ENCODE measurements at regions not wholly inside any gene's neighbourhood (a gene's known extent, or its start where the extent isn't known, plus 50 kb on each side); places are given as distances from the start of the nearest gene placed in this dataset.

- Mint-ChIP-seq H3K27me3 (ENCODE audit: unreplicated experiment) (no peaks in the 10 kb centered on the region), H3K4me1 (ENCODE audit: low read depth, unreplicated experiment) (peaks cover 1% of the 10 kb centered on the region), H3K36me3 (ENCODE audit: unreplicated experiment) (no peaks in the 10 kb centered on the region), H3K27ac (ENCODE audit: unreplicated experiment) (no peak overlapping the region), H3K9me3 (ENCODE audit: unreplicated experiment) (peaks cover 8% of the 10 kb centered on the region), H3K4me3 (ENCODE audit: unreplicated experiment) (no peak overlapping the region)
- TF ChIP-seq CTCF (IDR thresholded peaks at IDR 0.05; ENCODE audit: partially characterized antibody, unreplicated experiment): no peak
- DNase-seq: no peak
Observed at GRCh38 chr4:54548831-54549460, 108.8 kb upstream of the KIT start.

- no peak overlapping the region for H3K27ac Mint-ChIP-seq (ENCODE audit: unreplicated experiment)
- no peaks in the 10 kb centered on the region for H3K4me1 Mint-ChIP-seq (ENCODE audit: low read depth, unreplicated experiment)
- H3K4me3 Mint-ChIP-seq (ENCODE audit: unreplicated experiment): no peak overlapping the region
- H3K36me3 Mint-ChIP-seq (ENCODE audit: unreplicated experiment): no peaks in the 10 kb centered on the region
- DNase-seq: no peak
- no peaks in the 10 kb centered on the region for H3K27me3 Mint-ChIP-seq (ENCODE audit: unreplicated experiment)
- TF ChIP-seq CTCF (IDR thresholded peaks at IDR 0.05; ENCODE audit: partially characterized antibody, unreplicated experiment): no peak
- peaks cover 5% of the 10 kb centered on the region for H3K9me3 Mint-ChIP-seq (ENCODE audit: unreplicated experiment)
Observed at GRCh38 chr4:54550395-54551171, 107.2 kb upstream of the KIT start.

- TF ChIP-seq CTCF (IDR thresholded peaks at IDR 0.05; ENCODE audit: partially characterized antibody, unreplicated experiment): no peak
- no peaks in the 10 kb centered on the region for H3K36me3 Mint-ChIP-seq (ENCODE audit: unreplicated experiment)
- H3K9me3 Mint-ChIP-seq (ENCODE audit: unreplicated experiment): peaks cover 3% of the 10 kb centered on the region
- no peak overlapping the region for H3K4me3 Mint-ChIP-seq (ENCODE audit: unreplicated experiment)
- no peak overlapping the region for H3K27ac Mint-ChIP-seq (ENCODE audit: unreplicated experiment)
- DNase-seq: no peak
- H3K27me3 Mint-ChIP-seq (ENCODE audit: unreplicated experiment): no peaks in the 10 kb centered on the region
- H3K4me1 Mint-ChIP-seq (ENCODE audit: low read depth, unreplicated experiment): no peaks in the 10 kb centered on the region
Observed at GRCh38 chr4:54553001-54553400, 104.8 kb upstream of the KIT start.

- no peak overlapping the region for H3K4me3 Mint-ChIP-seq (ENCODE audit: unreplicated experiment)
- no peaks in the 10 kb centered on the region for H3K36me3 Mint-ChIP-seq (ENCODE audit: unreplicated experiment)
- no peak for DNase-seq
- H3K4me1 Mint-ChIP-seq (ENCODE audit: low read depth, unreplicated experiment): no peaks in the 10 kb centered on the region
- TF ChIP-seq CTCF (IDR thresholded peaks at IDR 0.05; ENCODE audit: partially characterized antibody, unreplicated experiment): no peak
- H3K9me3 Mint-ChIP-seq (ENCODE audit: unreplicated experiment): peaks cover 3% of the 10 kb centered on the region
- H3K27me3 Mint-ChIP-seq (ENCODE audit: unreplicated experiment): no peaks in the 10 kb centered on the region
- H3K27ac Mint-ChIP-seq (ENCODE audit: unreplicated experiment): no peak overlapping the region
Observed at GRCh38 chr4:54554339-54554990, 103.3 kb upstream of the KIT start.

- Mint-ChIP-seq H3K27ac (ENCODE audit: unreplicated experiment) (no peak overlapping the region), H3K4me3 (ENCODE audit: unreplicated experiment) (no peak overlapping the region), H3K4me1 (ENCODE audit: low read depth, unreplicated experiment) (peaks cover 3% of the 10 kb centered on the region), H3K9me3 (ENCODE audit: unreplicated experiment) (peaks cover 3% of the 10 kb centered on the region), H3K27me3 (ENCODE audit: unreplicated experiment) (no peaks in the 10 kb centered on the region), H3K36me3 (ENCODE audit: unreplicated experiment) (no peaks in the 10 kb centered on the region)
- TF ChIP-seq CTCF (IDR thresholded peaks at IDR 0.05; ENCODE audit: partially characterized antibody, unreplicated experiment): no peak
- no peak for DNase-seq
Observed at GRCh38 chr4:54556051-54556450, 101.7 kb upstream of the KIT start.
